Parathyroid adenoma (tissue), 2 donors: ENCODE measurements at regions not wholly inside any gene's neighbourhood (a gene's known extent, or its start where the extent isn't known, plus 50 kb on each side); places are given as distances from the start of the nearest gene placed in this dataset.

Source experiments
- H2AFZ ChIP-seq: fragments of 300-600 bp; sonication (generic); one replicate; pipeline ENCODE4 v1.7.0; 2017; ENCODE audit warnings: antibody characterized with exemption, mild to moderate bottlenecking
- H3K27ac ChIP-seq: fragments of 300-600 bp; sonication (generic); one replicate; pipeline ENCODE4 v1.7.0; 2017
- H3K27me3 ChIP-seq: fragments of 300-600 bp; sonication (generic); one replicate; pipeline ENCODE4 v1.7.0; 2017; ENCODE audit warnings: low read length; ENCODE audit not compliant: control insufficient read depth, insufficient read depth
- H3K36me3 ChIP-seq: fragments of 300-600 bp; sonication (generic); one replicate; pipeline ENCODE4 v1.7.0; 2017; ENCODE audit warnings: low read length; ENCODE audit not compliant: control insufficient read depth, insufficient read depth
- H3K4me1 ChIP-seq: fragments of 300-600 bp; sonication (generic); one replicate; pipeline ENCODE4 v1.7.0; 2017; ENCODE audit warnings: control low read depth
- H3K4me2 ChIP-seq: fragments of 300-600 bp; sonication (generic); one replicate; pipeline ENCODE4 v1.7.0; 2017; ENCODE audit warnings: low read length
- H3K4me3 ChIP-seq: fragments of 300-600 bp; sonication (generic); one replicate; pipeline ENCODE4 v1.7.0; 2017; ENCODE audit warnings: low read depth, low read length
- H3K79me2 ChIP-seq: fragments of 300-600 bp; sonication (generic); one replicate; pipeline ENCODE4 v1.7.0; 2017; ENCODE audit warnings: control low read depth
- H3K9ac ChIP-seq: fragments of 300-600 bp; sonication (generic); one replicate; pipeline ENCODE4 v1.7.0; 2017; ENCODE audit warnings: mild to moderate bottlenecking
- H3K9me3 ChIP-seq: fragments of 300-600 bp; sonication (generic); one replicate; pipeline ENCODE4 v1.7.0; 2017; ENCODE audit warnings: low read length; ENCODE audit not compliant: control insufficient read depth
- TF ChIP-seq, protein P1 (sequence below): fragments of 300-600 bp; sonication (generic); IDR thresholded peaks from one replicate; pipeline ENCODE4 v1.7.0; 2017; ENCODE audit warnings: antibody characterized with exemption, mild to moderate bottlenecking
- donor health status: primary hyperparathyroidism.

- Histone ChIP-seq H3K4me3 (no peak overlapping the region), H3K9me3 (no peaks in the 10 kb centered on the region), H3K79me2 (no peaks in the 10 kb centered on the region), H3K4me2 (no peak overlapping the region), H3K9ac (no peak overlapping the region), H2AFZ (no peak overlapping the region), H3K4me1 (no peaks in the 10 kb centered on the region), H3K27me3 (no peaks in the 10 kb centered on the region), H3K36me3 (no peaks in the 10 kb centered on the region), H3K27ac (no peak overlapping the region)
- TF ChIP-seq, protein P1, sequence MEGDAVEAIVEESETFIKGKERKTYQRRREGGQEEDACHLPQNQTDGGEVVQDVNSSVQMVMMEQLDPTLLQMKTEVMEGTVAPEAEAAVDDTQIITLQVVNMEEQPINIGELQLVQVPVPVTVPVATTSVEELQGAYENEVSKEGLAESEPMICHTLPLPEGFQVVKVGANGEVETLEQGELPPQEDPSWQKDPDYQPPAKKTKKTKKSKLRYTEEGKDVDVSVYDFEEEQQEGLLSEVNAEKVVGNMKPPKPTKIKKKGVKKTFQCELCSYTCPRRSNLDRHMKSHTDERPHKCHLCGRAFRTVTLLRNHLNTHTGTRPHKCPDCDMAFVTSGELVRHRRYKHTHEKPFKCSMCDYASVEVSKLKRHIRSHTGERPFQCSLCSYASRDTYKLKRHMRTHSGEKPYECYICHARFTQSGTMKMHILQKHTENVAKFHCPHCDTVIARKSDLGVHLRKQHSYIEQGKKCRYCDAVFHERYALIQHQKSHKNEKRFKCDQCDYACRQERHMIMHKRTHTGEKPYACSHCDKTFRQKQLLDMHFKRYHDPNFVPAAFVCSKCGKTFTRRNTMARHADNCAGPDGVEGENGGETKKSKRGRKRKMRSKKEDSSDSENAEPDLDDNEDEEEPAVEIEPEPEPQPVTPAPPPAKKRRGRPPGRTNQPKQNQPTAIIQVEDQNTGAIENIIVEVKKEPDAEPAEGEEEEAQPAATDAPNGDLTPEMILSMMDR = no peak
These were observed 262.9 kb downstream of the PTPRU start for GRCh38 chr1:29499104-29499650.

GRCh38 chr1:29498126-29499103, 262.1 kb downstream of the PTPRU start:
- Histone ChIP-seq H3K36me3 (no peaks in the 10 kb centered on the region), H3K9me3 (no peaks in the 10 kb centered on the region), H3K4me3 (no peak overlapping the region), H3K4me1 (no peaks in the 10 kb centered on the region), H3K79me2 (no peaks in the 10 kb centered on the region), H3K9ac (no peak overlapping the region), H3K27ac (no peak overlapping the region), H3K4me2 (no peak overlapping the region), H3K27me3 (no peaks in the 10 kb centered on the region), H2AFZ (no peak overlapping the region)
- TF ChIP-seq, protein P1 = no peak

- Histone ChIP-seq H3K9me3 (no peaks in the 10 kb centered on the region), H3K9ac (no peak overlapping the region), H3K4me3 (no peak overlapping the region), H3K27me3 (no peaks in the 10 kb centered on the region), H3K4me2 (no peak overlapping the region), H2AFZ (no peak overlapping the region), H3K79me2 (no peaks in the 10 kb centered on the region), H3K27ac (no peak overlapping the region), H3K36me3 (no peaks in the 10 kb centered on the region), H3K4me1 (no peaks in the 10 kb centered on the region)
- TF ChIP-seq, protein P1 = no peak
These were observed 261.2 kb downstream of the PTPRU start for GRCh38 chr1:29497395-29498125.

GRCh38 chr1:29496701-29497100, 260.4 kb downstream of the PTPRU start:
- H3K4me3 ChIP-seq = no peak overlapping the region
- H3K27ac ChIP-seq = no peak overlapping the region
- no peaks in the 10 kb centered on the region for H3K36me3 ChIP-seq
- no peak overlapping the region for H2AFZ ChIP-seq
- no peaks in the 10 kb centered on the region for H3K79me2 ChIP-seq
- TF ChIP-seq, protein P1 = no peak
- H3K9me3 ChIP-seq = no peaks in the 10 kb centered on the region
- H3K9ac ChIP-seq = no peak overlapping the region
- H3K4me2 ChIP-seq = no peak overlapping the region
- no peaks in the 10 kb centered on the region for H3K4me1 ChIP-seq
- H3K27me3 ChIP-seq = no peaks in the 10 kb centered on the region
